Embryonic facial prominence (tissue), 1 donor: ENCODE measurements at regions not wholly inside any gene's neighbourhood (a gene's known extent, or its start where the extent isn't known, plus 50 kb on each side); places are given as distances from the start of the nearest gene placed in this dataset.
"Not testable (repeated sequence)": the region's sequence is repeated elsewhere in the genome, so short reads cannot be mapped to it uniquely, and the experiment has no call there.

Experiments used
- DNase-seq: peaks from one replicate; pipeline ENCODE4 v3.0.0-alpha.2; 2016; ENCODE audit errors: extremely low spot score

DNA sequence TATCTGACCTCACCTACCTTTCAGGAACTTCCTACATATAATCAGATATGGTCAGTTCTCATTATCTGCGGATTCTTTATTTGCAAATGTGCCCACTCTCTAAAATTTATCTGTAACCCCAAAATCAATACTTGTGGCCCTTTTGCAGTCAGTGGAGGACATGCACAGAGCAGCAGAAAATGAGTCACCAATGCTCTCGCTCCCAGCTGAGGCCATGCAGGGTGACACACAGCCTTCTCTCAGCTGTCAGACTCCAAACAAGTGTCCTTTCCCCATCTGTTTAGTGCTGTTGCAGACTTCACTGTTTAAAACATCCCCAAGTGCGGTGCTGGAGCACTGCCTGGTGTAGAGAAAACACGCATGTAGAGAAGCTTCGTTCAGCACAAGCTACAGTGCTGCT is 171.9 kb upstream of the SALL3 start:
- no peak for DNase-seq

DNA sequence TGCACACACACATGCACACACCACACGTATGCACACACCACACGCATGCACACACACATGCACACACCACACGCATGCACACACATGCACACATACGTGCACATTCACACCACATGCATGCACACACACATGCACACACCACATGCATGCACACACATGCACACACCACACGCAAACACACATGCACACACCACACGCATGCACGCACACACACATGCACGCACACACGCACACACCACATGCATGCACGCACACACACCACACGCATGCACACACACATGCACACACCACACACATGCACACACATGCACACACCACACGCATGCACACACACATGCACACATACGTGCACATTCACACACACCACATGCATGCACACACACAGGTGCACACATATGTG is 169.8 kb upstream of the SALL3 start:
- no peak for DNase-seq

DNA sequence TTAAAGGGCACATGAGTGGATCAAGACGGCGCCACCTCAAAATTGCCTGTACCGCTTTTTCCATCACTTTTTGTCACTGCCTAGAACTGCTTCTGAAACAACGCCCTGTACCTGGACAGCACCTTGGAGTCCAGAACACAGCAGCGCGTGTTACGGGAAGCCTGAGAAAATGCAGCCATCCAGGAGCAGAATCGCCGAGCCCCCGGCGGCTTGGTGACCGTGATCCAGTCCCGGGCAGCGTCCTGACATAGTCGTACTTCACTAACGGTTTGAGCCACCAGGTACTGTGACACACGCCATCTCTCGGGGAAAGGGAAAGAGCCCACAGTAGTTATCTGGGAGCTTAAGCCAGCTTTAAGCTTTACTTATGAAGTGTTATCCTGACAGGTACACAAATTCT is 168.9 kb upstream of the SALL3 start:
- DNase-seq: no peak

DNA sequence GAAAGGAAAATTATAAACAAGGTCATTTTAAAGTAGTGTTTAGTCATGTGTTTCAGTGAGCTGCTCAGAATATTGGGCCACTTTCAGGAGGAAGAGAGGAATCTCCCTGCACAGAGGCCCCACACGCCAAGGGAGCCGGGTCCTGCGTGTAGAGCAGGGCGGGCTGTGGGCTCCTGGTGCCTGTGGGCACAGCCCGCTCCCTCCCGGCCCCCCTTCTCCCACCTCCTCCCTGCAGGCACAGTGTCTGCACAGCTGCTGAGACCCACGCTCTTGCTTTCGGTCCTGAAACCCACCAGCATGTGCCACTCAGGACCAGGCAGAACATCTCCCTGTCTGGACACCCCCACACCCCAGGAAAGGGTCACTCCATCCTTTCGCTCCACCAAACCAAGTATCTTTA is 167.6 kb upstream of the SALL3 start:
- no peak for DNase-seq

DNA sequence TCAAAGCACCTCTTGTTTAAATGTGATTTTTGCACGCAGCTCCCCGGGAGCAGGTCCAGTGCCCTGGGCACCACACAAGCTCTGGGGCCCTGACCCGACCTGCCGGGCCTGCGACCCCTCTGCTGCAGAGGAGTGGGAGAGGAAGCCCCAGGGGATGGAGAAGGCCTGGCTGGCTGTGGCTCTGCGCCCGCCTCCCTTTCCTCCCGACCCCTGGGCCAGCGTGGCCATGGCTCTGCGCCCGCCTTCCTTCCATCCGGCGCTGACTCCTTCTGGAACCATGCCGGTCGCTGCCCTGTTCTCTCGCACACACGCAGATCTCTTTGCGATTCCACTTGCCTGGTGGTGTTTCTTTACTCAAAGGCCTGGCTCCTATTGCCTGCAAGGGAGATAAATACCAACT is 166.5 kb upstream of the SALL3 start:
- DNase-seq: no peak

DNA sequence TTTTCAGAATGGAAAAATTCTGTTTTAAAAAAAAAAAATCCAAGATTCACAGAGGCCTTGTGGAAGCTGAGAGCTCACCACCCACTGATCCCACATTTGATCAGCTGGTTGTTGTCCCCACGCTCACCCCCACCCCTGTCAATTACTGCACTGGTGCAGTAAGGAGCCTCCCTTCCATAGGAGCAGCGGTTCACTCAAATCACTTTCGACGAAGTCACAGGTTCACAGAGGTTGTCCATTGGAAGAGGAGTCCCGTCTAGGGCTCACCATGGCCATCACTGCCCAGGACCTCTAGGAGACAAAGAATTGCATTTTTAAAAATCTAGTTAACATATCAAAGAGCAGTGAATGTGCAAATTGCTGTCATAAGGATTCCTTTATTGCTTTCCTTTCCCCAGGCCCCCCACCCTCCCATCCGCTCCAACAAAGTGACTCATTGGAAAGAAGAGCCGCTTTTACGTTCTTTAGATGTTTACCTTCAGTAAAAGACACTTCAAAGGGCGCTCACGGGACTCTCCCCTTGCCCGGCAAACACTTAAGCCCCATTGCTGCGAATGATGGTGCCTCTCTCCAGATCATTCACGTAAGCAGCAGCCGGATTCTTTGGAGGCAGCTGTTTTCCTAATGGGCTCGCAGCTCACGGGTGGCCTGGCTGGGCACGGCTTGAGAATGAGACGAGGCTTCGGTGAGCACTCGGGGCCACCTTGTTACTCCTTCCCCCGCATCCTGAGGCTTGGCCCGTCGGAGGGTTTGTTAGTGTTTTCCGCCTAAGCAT is 165.5 kb upstream of the SALL3 start:
- DNase-seq: no peak

DNA sequence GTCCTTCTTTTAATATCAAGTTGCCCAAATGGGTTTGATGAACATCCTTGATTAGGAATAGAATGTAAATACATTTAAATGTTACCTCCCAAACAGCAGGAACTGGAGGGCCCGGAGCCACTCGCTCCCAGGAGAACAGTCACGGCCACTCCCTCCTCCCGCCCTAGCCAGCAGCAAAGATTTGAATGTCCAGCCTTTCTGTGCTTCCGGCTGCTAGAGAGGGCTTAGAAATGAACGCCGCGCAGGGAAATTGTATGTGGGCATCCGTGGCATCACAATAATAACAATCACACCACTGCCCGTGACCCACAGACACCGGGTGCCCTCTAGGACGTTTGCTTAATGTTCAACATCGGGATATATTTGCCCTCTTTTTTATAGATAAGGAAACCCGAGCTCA is 164.9 kb upstream of the SALL3 start:
- DNase-seq: no peak

DNA sequence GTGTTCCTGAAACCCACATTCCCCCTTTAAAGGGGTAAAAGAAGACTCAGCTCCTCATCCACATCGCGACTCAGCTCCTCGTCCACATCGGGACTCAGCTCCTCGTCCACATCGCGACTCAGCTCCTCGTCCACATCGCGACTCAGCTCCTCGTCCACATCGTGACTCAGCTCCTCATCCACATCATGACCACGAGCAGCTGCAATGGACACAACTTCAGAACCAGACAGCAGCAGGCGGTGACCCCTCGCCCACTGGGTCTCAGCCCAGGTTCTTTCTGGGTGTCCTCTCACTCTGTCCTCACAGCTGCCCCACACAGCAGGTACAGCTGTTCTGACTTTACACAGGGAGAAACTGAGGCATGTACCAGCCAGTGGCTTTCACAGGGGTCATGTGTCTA is 163.5 kb upstream of the SALL3 start:
- no peak for DNase-seq

DNA sequence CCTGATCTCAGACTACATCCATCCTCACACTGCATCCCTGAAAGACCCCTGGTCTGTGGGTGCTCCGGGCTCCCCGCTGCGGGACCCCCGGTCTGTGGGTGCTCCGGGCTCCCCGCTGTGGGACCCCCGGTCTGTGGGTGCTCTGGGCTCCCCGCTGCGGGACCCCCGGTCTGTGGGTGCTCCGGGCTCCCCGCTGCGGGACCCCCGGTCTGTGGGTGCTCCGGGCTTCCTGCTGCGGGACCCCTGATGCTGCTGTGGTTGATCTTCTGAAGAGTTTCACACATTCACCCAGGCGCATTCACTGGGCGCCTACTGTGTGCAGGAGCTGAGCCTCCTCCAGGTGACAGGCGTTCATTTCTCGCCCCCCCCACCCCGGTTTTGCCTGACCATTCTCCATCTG is 162.7 kb upstream of the SALL3 start:
- DNase-seq: no peak

DNA sequence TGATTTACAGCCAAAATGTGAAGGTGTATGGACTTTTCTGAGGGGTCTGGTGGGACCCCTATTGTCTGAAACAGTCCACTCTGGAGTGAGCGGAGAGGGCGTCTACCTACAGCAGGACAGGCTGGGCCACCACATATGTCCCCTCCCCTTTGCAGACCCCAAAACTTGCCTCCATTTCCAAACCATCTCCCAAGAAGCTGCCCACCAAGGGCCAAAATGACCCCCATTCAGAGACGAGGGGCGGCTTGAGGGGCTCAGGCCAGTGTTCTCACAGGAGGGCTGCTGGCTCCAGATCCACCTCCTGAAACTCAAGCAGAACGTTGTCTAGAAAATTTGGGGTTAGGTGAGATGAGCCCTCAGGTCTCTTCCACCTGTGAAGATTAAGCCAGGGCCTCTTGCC is 161.1 kb upstream of the SALL3 start:
- DNase-seq: no peak

DNA sequence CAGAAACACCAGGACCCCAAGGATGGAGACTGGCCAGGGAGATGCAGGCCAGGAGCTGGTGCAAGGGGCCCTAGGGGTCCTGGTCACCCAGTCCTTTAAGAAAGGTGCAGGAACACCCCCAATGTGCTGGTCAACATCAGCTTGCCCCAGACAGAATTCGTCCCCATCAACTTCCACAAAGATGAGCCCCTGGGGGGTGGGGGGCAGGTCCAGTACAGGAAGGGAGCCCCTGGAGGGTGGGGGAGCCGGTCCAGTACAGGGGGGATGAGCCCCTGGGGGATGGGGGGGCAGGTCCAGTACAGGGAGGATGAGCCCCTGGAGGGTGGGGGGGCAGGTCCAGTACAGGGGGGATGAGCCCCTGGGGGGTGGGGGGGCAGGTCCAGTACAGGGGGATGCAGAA is 160.7 kb upstream of the SALL3 start:
- no peak for DNase-seq

DNA sequence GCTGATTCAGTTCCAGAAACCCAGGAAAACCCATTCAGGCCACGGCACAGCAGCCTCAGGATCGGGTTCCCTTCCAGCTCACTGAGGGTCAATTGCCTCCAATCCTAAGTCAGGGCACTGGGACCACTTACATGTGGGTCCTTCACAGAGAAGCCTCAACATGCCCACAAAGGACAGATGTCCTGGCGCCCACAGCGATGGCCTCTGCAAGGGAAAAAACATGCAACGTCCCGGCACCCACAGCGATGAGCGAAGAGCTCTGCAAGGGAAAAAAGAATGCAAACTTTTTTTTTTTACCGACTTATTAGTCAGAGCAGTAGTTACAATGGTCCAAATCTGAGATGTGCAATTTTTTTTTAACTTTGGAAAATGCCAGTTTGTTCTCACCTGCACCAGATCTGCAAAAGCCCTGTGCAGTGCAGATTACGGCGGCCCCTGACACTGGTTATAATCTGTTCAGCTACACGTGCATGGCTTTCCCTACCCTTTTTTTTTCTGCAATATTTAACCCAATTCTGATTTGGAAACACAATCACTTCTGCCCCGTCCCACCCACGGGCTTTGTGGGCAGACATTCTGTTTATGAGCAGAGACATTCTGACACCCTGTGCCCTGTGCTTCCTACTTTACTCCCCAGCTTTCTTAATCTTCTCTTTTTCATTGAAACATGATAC is 159.3 kb upstream of the SALL3 start:
- DNase-seq: no peak

DNA sequence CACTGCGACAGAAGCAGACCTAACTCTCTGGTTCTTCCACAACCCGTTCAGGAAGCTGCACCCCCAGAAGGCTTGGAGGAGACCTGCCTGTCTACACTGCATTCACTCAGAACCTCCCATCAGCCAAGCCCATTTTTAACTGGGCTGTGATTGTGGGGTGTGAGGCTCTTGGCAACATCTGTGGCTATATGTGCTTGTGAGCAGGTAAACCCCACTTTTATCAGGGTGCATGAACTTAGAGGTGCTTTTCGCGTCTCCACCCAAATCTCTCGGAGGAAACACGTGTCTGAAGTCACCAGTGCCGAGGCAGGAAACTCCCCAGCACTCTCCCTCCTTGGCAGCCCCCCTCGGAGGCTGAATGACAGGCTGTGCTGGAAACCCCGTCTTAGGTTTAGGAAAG is 158.2 kb upstream of the SALL3 start:
- no peak for DNase-seq

DNA sequence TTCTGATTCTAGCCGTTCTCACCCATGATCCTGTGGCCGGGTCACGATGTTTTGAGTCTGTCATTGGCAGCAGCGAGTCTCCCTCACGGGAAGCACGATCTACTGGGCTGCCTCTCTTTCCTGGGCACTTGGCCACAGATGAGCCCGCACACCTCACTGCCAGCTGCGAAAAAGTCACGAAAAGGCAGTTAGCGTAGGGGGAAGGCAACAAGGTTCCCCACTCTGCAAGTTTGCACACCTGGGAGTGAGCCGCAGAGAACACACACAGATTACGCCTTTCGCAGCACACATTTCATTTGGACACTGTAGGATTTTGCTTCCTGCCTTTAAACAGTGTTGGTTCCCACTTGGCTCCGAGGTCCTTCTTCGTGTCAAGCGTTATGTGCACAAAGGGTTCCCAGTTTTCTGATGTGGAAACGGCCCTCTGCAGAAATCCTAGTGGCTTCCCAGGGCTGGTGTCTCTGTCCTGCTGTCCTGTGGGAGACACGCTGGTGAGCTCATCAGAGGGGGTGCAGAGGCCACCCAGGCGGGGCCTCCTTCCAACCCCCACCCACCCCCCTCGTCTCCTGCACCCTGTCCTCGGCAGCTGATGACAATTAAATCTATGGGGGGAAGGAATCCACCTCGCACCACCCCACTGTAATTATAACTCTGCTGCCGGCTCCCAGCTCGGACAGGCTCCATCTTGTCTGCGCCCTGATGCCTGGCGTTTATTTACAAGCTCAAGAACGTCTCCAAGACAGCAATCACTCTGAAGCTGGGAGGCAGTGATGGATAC is 157.3 kb upstream of the SALL3 start:
- no peak for DNase-seq

DNA sequence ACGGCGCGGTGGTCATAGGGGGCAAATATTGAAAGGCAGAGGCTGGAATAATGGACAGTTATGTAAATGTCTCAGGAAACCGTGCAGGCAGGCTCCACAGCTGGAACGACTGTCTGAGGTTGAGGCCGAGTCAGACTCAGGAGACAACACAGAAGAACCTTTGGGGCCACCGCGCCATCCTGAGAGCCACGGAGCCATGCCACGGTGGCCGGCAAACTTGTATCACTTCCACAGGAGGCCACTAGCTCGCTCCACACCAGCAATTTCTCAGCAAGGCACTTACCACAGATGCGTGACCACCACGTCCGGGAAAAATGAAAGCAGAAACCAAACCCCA is 156.7 kb upstream of the SALL3 start:
- DNase-seq: no peak

DNA sequence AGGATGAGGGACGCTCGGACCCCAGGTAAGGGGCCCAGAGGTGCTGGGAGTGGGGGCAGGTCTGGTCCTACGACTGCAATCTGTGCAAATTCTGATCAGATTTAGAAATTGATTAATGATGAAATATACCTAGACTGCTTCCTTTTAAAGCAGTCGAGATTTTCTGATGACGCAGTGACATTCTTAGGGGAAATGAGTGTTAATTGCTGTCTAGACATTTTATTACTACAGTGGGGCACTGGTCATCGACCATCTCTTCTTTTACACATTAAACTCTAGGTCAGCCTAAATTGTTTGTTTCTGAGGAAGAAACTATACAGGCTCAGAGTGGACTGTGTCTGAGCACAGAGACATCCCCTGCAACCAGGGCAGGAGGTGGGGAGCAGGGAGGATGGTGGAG is 154.4 kb upstream of the SALL3 start:
- DNase-seq: no peak

DNA sequence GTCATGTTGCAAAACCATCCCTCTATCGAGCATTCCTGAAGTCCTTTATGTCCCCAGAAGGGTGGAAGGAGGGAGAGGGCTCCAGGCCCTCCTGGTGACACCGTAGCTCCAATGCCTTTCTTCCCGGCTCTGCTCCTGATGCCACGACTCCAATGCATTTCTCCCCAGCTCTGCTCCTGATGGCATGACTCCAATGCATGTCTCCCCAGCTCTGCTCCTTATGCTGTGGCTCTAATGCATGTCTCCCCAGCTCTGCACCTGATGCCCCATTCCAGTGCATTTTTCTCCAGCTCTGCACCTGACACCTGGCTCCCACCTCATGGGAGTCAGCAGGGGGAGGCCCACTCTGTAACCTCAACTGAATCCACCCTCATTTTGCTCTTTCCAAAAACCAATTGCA is 153.0 kb upstream of the SALL3 start:
- DNase-seq: no peak

DNA sequence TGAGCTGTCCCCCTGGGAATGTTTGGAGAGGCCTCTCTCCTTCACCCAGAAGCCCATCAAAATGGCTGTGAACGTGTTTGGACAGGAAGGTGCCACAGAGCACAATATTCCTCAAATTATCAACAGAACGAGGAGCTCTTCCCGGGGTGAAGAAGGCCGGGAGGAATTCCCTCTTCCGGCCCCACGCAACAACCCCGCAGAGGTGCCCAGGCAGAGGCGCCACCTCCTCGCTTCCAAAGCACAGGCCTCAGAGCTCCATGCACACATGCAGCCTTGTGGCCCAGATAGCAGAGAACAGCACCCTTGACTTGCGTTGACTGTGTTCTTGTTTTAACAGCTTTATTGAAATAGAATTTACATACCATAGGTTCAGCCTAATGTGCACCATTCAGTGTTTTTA is 152.5 kb upstream of the SALL3 start:
- DNase-seq: no peak

DNA sequence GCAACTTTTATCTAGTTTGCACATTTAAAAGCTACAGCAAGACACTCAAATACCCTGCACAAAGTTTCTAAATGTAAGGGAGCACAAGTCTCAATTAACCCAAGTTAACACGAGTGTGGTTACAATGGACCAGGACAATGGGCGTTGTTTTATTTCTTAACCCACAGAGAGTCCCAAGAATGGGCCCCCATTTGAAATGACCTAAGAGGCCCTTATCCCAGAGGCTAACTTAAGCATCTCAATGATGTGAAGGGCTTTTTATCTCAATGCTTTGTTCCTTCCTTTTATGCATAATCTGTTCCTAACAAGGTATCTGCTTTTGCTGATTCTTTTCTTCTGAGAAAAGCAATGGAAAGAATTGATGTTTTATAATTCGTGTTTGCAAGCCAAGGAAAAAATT is 151.5 kb upstream of the SALL3 start:
- DNase-seq: no peak

DNA sequence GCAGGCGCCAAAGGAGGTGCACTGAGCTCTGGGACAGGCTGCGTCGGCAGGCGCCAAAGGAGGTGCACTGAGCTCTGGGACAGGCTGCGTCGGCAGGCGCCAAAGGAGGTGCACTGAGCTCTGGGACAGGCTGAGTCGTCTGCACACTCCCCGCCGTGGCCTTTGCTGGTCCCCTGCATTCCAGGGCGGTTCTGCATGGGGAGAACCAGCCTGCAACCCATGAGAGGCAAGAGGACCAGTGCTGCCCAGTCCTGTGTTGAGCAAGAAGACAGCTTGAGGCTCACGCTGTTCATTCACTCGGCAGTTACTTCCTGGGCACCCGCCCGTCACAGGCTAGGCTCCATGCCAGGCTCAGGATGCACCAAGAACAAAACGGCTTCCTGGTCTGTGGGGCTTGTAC is 150.6 kb upstream of the SALL3 start:
- DNase-seq: not testable (repeated sequence)

DNA sequence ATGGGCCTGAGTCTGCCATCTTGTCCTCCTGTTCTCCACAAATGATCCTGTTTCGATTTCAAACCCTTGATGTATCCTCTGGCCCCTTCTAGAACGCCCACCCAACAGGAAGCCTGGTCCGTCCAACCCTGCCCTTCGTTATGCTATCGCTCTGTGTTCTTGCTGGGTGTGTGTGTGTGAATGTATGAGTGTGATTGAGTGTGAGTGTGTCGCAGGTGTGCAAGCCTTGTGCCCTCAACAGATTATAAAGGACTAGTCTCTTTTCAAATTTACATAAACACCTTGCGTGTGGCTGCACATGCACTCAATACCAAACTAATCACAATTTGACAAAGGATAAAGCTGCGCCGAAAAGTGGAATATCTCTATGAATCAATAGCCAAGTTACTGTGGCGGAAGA is 149.5 kb upstream of the SALL3 start:
- no peak for DNase-seq

DNA sequence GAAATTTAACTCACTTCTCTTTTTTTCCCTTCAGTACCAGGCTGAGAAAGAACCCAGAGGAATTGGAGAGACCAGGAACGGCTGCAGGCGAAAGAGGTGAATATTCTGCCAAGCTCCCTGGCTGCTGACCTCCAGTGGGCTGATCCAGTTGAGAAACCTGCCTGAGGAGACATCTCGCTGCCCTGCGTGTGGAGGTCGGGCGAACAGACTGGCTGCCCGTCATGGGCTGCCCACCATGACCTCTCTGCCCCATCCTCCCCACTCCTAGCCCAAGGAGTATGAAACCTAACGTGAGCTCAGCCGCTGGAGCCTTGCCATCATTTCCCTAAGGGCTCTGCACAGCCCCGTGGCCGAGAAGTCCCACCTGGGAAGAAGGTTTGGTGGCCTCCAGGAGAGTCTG is 148.8 kb upstream of the SALL3 start:
- no peak for DNase-seq

DNA sequence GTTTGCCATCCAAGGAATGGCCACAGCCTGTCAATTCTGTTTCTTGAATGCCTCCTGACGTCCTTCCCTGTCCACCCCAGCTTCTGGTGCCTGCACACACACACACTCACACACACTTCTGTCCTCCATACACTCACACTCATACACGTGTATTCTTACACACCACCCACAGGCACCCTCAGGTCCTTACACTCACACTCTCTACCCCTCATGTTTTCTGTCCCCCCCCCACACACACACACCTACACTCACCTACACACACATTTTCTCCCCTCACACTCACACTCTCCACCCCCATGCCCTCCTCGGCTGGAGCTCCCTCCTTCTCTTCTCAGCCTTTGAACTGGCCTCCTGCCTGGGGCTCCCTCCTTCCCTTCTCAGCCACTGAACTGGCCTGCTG is 148.0 kb upstream of the SALL3 start:
- DNase-seq: no peak
